Mesenchymal stem cell (in vitro differentiated cells and primary cell): ENCODE measurements at regions not wholly inside any gene's neighbourhood (a gene's known extent, or its start where the extent isn't known, plus 50 kb on each side); places are given as distances from the start of the nearest gene placed in this dataset.
"Not testable (repeated sequence)": the region's sequence is repeated elsewhere in the genome, so short reads cannot be mapped to it uniquely, and the experiment has no call there.

ENCODE experiments used
- DNase-seq: peaks from one replicate; pipeline ENCODE4 v3.0.0-alpha.2; 2013
- H2AFZ ChIP-seq: one replicate; pipeline ENCODE4 v1.6.1; 2013; ENCODE audit warnings: low read depth, mild to moderate bottlenecking, control low read depth, inconsistent platforms, low read length, moderate library complexity
- H2AK5ac ChIP-seq: 2 replicates; pipeline ENCODE4 v1.6.1; 2013; ENCODE audit warnings: low read length, moderate library complexity, mild to moderate bottlenecking, inconsistent platforms; ENCODE audit not compliant: severe bottlenecking
- H2BK120ac ChIP-seq: one replicate; pipeline ENCODE4 v1.6.1; 2013; ENCODE audit warnings: low read depth, mild to moderate bottlenecking, inconsistent platforms, low read length, moderate library complexity
- H2BK12ac ChIP-seq, 2 experiments: one replicate each; pipeline ENCODE4 v1.6.1; 2013; ENCODE audit warnings: inconsistent platforms in 2 of 2, low read length in 2 of 2, mild to moderate bottlenecking in 2 of 2, moderate library complexity in 2 of 2, control low read depth in 1 of 2
- H2BK15ac ChIP-seq: one replicate; pipeline ENCODE4 v1.6.1; 2013; ENCODE audit warnings: mild to moderate bottlenecking, low read depth, inconsistent platforms; ENCODE audit not compliant: poor library complexity, severe bottlenecking
- H2BK5ac ChIP-seq: 2 replicates; pipeline ENCODE4 v1.6.1; 2013; ENCODE audit warnings: low read depth, mild to moderate bottlenecking, low read length, control low read depth, inconsistent platforms; ENCODE audit not compliant: poor library complexity, severe bottlenecking
- H3K14ac ChIP-seq, 2 experiments: one replicate each; pipeline ENCODE4 v1.6.1; 2013; ENCODE audit warnings: inconsistent platforms in 2 of 2, low read length in 2 of 2, control low read depth in 1 of 2, mild to moderate bottlenecking in 1 of 2, moderate library complexity in 1 of 2
- H3K18ac ChIP-seq, 2 experiments: one replicate each; pipeline ENCODE4 v1.6.1; 2013; ENCODE audit warnings: inconsistent platforms in 2 of 2, low read length in 2 of 2, control low read depth in 1 of 2, low read depth in 1 of 2, mild to moderate bottlenecking in 1 of 2
- H3K23ac ChIP-seq, 2 experiments: one replicate each; pipeline ENCODE4 v1.6.1; 2013; ENCODE audit warnings: inconsistent platforms in 2 of 2, low read length in 2 of 2, mild to moderate bottlenecking in 2 of 2, moderate library complexity in 2 of 2, control low read depth in 1 of 2
- H3K27ac ChIP-seq: 2 replicates; pipeline ENCODE4 v1.5.1; 2013; ENCODE audit warnings: mild to moderate bottlenecking, moderate library complexity, low read length, control low read depth, inconsistent platforms; ENCODE audit not compliant: poor library complexity, severe bottlenecking
- H3K27me3 ChIP-seq, 2 experiments: 2 replicates each; pipeline versions ENCODE4 v1.6.1 to v1.7.0; 2013; ENCODE audit warnings: low read length in 2 of 2, mild to moderate bottlenecking in 2 of 2, moderate library complexity in 2 of 2, control low read depth in 1 of 2, inconsistent platforms in 1 of 2; ENCODE audit not compliant: control insufficient read depth in 1 of 2, insufficient read depth in 1 of 2
- H3K36me3 ChIP-seq, 2 experiments: 2 replicates each; pipeline versions ENCODE4 v1.6.1 to v1.7.0; 2013; ENCODE audit warnings: low read length in 2 of 2, control low read depth in 1 of 2, inconsistent platforms in 1 of 2, low read depth in 1 of 2, mild to moderate bottlenecking in 1 of 2; ENCODE audit not compliant: insufficient read depth in 2 of 2, control insufficient read depth in 1 of 2
- H3K4ac ChIP-seq, 2 experiments: one replicate each; pipeline ENCODE4 v1.6.1; 2013; ENCODE audit warnings: inconsistent platforms in 2 of 2, low read length in 2 of 2, mild to moderate bottlenecking in 2 of 2, moderate library complexity in 2 of 2, control low read depth in 1 of 2, low read depth in 1 of 2
- H3K4me1 ChIP-seq: 2 replicates; pipeline ENCODE4 v1.6.1; 2013; ENCODE audit warnings: low read depth, low read length, control low read depth; ENCODE audit not compliant: control insufficient read depth, insufficient read depth
- H3K4me2 ChIP-seq: 2 replicates; pipeline ENCODE4 v1.6.1; 2013; ENCODE audit warnings: low read length, mild to moderate bottlenecking, inconsistent platforms; ENCODE audit not compliant: poor library complexity, severe bottlenecking
- H3K4me3 ChIP-seq, 2 experiments: 2 replicates each; pipeline versions ENCODE4 v1.5.1 to v1.7.0; 2013; ENCODE audit warnings: low read length in 2 of 2, mild to moderate bottlenecking in 2 of 2, control low read depth in 1 of 2, low read depth in 1 of 2; ENCODE audit not compliant: insufficient read depth in 1 of 2
- H3K79me1 ChIP-seq: replicated peaks from 2 replicates; pipeline ENCODE4 v1.6.1; 2013; ENCODE audit warnings: mild to moderate bottlenecking, control low read depth, low read length, inconsistent platforms; ENCODE audit not compliant: poor library complexity, severe bottlenecking
- H3K9ac ChIP-seq: 2 replicates; pipeline ENCODE4 v1.7.0; 2013; ENCODE audit warnings: mild to moderate bottlenecking, low read length, moderate library complexity
- H3K9me3 ChIP-seq: 2 replicates; pipeline ENCODE4 v1.7.0; 2013; ENCODE audit warnings: mild to moderate bottlenecking, low read length; ENCODE audit not compliant: control insufficient read depth
- H4K8ac ChIP-seq: one replicate; pipeline ENCODE4 v1.6.1; 2013; ENCODE audit warnings: inconsistent platforms, mild to moderate bottlenecking, low read length, moderate library complexity
- H4K91ac ChIP-seq: one replicate; pipeline ENCODE4 v1.6.1; 2013; ENCODE audit warnings: mild to moderate bottlenecking, low read length, inconsistent platforms
- WGBS: methylation state at CpG from one replicate; pipeline ENCODE4 v1.1.7; 2013; ENCODE audit warnings: mixed read lengths; 5-methylcytosine and 5-hydroxymethylcytosine counted together

DNA sequence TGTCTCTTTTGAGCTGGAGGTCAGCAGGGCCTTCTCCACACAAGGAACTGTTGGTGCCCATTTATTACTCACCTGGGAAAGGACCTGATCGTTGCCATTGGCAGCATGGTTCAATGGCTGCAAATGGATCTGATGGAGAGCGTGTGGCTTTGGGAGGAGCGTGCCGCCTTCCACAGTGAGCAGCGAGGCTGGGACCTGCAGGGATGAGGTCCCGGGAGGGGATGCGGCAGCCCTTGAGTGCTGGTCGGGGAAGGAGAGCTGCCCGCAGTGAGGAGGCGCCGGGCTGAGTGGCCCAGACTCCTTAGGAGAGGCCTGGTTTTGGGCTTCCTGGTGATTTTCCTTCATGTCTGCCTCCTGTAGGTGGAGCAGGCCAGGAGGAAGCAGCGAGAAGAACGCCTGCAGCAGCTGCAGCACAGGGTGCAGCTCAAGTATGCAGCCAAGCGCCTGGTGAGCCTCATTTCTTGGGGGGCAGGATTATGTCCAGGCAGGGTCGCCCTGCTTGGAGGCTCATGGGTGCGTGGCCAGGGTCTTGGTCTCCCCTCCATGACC, 86.0 kb upstream of the PZP start:
- not testable (repeated sequence) for H2AFZ ChIP-seq, H3K23ac ChIP-seq, H4K8ac ChIP-seq, H3K79me1 ChIP-seq, H2BK12ac ChIP-seq, H3K27ac ChIP-seq, H3K4me2 ChIP-seq, H3K4ac ChIP-seq, H3K14ac ChIP-seq, H3K4me1 ChIP-seq, H2AK5ac ChIP-seq, H2BK120ac ChIP-seq, H2BK15ac ChIP-seq, H3K27me3 ChIP-seq, H3K4me3 ChIP-seq, H3K9ac ChIP-seq, H3K9me3 ChIP-seq, H3K18ac ChIP-seq, DNase-seq, H3K36me3 ChIP-seq, H4K91ac ChIP-seq, H2BK5ac ChIP-seq
- 96% methylated on average over 5 of the region's 16 CpGs for WGBS

DNA sequence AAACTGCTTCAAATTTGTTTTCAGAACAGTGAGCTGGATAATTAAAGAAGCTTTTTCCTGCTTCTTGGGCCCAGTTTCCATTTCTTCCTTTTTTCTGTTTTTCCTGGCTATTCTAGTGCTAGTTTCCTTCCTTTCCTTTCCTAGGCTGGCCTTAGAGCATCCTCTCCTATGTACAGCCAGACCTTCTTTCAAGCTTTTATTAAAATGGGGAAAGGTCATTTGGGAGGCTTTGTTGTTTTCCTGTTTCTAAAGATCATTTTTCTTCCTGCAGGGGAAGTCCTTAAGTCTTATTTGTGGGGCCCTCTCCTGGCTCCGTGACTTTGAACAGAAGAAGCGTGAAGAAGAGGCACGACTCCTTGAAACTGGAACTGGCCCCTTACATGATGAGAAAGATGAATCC, 85.2 kb upstream of the PZP start:
- H2BK120ac ChIP-seq, H2AFZ ChIP-seq, H3K27ac ChIP-seq, H3K4me2 ChIP-seq, H2BK5ac ChIP-seq, H2AK5ac ChIP-seq, H3K4ac ChIP-seq, H3K4me1 ChIP-seq, H3K23ac ChIP-seq, H3K9ac ChIP-seq, H4K8ac ChIP-seq, H3K36me3 ChIP-seq, H3K18ac ChIP-seq, H3K9me3 ChIP-seq, H3K14ac ChIP-seq, H2BK12ac ChIP-seq, H4K91ac ChIP-seq, H3K27me3 ChIP-seq, H3K4me3 ChIP-seq, H3K79me1 ChIP-seq, DNase-seq, H2BK15ac ChIP-seq: not testable (repeated sequence)
- WGBS: no CpG with 5 or more reads among the region's 3 CpGs

- H3K23ac ChIP-seq, H3K27ac ChIP-seq: not testable (repeated sequence)
- WGBS: no CpG with 5 or more reads among the region's 5 CpGs
Measured at GRCh38 chr12:9289984-9290383, 81.8 kb upstream of the PZP start.

GRCh38 chr12:9284724-9285123, 76.5 kb upstream of the PZP start:
- H4K8ac ChIP-seq, H3K18ac ChIP-seq, H3K4me3 ChIP-seq, H2BK5ac ChIP-seq, H2BK15ac ChIP-seq, H3K4me2 ChIP-seq, H2BK12ac ChIP-seq, H4K91ac ChIP-seq, H2AFZ ChIP-seq, H2AK5ac ChIP-seq, H3K14ac ChIP-seq, H3K36me3 ChIP-seq, H3K9me3 ChIP-seq, H2BK120ac ChIP-seq, H3K23ac ChIP-seq, H3K4me1 ChIP-seq, H3K27ac ChIP-seq, H3K4ac ChIP-seq, H3K27me3 ChIP-seq, H3K9ac ChIP-seq, H3K79me1 ChIP-seq, DNase-seq: not testable (repeated sequence)
- WGBS: no CpG with 5 or more reads among the region's 7 CpGs

More at GRCh38 chr12:9289984-9290383, 81.8 kb upstream of the PZP start:
- H3K36me3 ChIP-seq, H3K18ac ChIP-seq, DNase-seq, H2BK15ac ChIP-seq, H3K14ac ChIP-seq, H2AK5ac ChIP-seq, H2BK120ac ChIP-seq, H3K27me3 ChIP-seq, H2BK5ac ChIP-seq, H4K91ac ChIP-seq, H4K8ac ChIP-seq, H3K4me3 ChIP-seq, H2BK12ac ChIP-seq, H3K4me1 ChIP-seq, H3K9me3 ChIP-seq, H3K4me2 ChIP-seq, H2AFZ ChIP-seq, H3K9ac ChIP-seq, H3K4ac ChIP-seq, H3K79me1 ChIP-seq: not testable (repeated sequence)
